IMR-90 (cell line): ENCODE measurements at regions not wholly inside any gene's neighbourhood (a gene's known extent, or its start where the extent isn't known, plus 50 kb on each side); places are given as distances from the start of the nearest gene placed in this dataset.

Source experiments
- ATAC-seq: fragments of 200-7000 bp; cut with Tn5 transposase; 2 replicates; pipeline ENCODE4 v1.9.1; 2020; ENCODE audit warnings: low read depth, mild to moderate bottlenecking, moderate library complexity
- BruUV-seq: library from RNA; stranded (reverse); fragments of 400-500 nt; replicated peaks from 2 replicates; lab custom pipeline; 2021; lab: Mats Ljungman, UMichigan
- CTCF ChIA-PET: fragments of 300-600 bp; formaldehyde crosslinking; extraction: SDS; loops from one replicate; lab custom pipeline; 2021; ENCODE audit warnings: antibody characterized with exemption; lab: Yijun Ruan, JAX
- POLR2A ChIA-PET: fragments of 300-600 bp; sonication (Branson Sonifier 250); formaldehyde crosslinking; loops from one replicate; lab custom pipeline; 2022; ENCODE audit warnings: antibody characterized with exemption; ENCODE audit not compliant: unreplicated experiment; lab: Charles Lee
- DNase-seq: peaks from one replicate; pipeline ENCODE4 v3.0.0; 2013
- H2AFZ ChIP-seq: replicated peaks from 2 replicates; pipeline ENCODE3; 2013; ENCODE audit warnings: low read length, mild to moderate bottlenecking; ENCODE audit not compliant: poor library complexity
- H2AK5ac ChIP-seq: 2 replicates; pipeline ENCODE4 v1.6.1; 2013; ENCODE audit warnings: low read depth, low read length, inconsistent platforms
- H2AK9ac ChIP-seq: replicated peaks from 2 replicates; pipeline ENCODE3; 2013; ENCODE audit warnings: mild to moderate bottlenecking, low read depth, low read length, moderate library complexity; ENCODE audit not compliant: poor library complexity
- H2BK120ac ChIP-seq: 2 replicates; pipeline ENCODE4 v1.6.1; 2013; ENCODE audit warnings: low read depth, low read length, inconsistent platforms
- H2BK15ac ChIP-seq: 3 replicates; pipeline ENCODE4 v1.6.1; 2013; ENCODE audit warnings: low read depth, low read length, inconsistent platforms
- H2BK20ac ChIP-seq: 2 replicates; pipeline ENCODE4 v1.6.1; 2013; ENCODE audit warnings: low read depth, mild to moderate bottlenecking, inconsistent platforms, low read length, moderate library complexity
- H2BK5ac ChIP-seq: 2 replicates; pipeline ENCODE4 v1.6.1; 2013; ENCODE audit warnings: mild to moderate bottlenecking, low read depth, low read length, inconsistent platforms; ENCODE audit not compliant: poor library complexity, severe bottlenecking
- H3K14ac ChIP-seq: replicated peaks from 2 replicates; pipeline ENCODE4 v1.6.1; 2013; ENCODE audit warnings: low read depth, low read length, inconsistent platforms
- H3K18ac ChIP-seq: 2 replicates; pipeline ENCODE4 v1.6.1; 2013; ENCODE audit warnings: low read depth, low read length, control low read depth
- H3K23ac ChIP-seq: 2 replicates; pipeline ENCODE4 v1.6.1; 2013; ENCODE audit warnings: low read depth, low read length, inconsistent platforms
- H3K27ac ChIP-seq: 2 replicates; pipeline ENCODE4 v1.5.1; 2013; ENCODE audit warnings: mild to moderate bottlenecking, control low read depth, low read length; ENCODE audit not compliant: insufficient read depth
- H3K27me3 ChIP-seq: 2 replicates; pipeline ENCODE4 v1.6.1; 2013; ENCODE audit warnings: low read length; ENCODE audit not compliant: control insufficient read depth, insufficient read depth
- H3K36me3 ChIP-seq: 2 replicates; pipeline ENCODE4 v1.6.1; 2013; ENCODE audit warnings: low read length, mixed read lengths; ENCODE audit not compliant: control insufficient read depth, insufficient read depth
- H3K4ac ChIP-seq: 2 replicates; pipeline ENCODE4 v1.6.1; 2013; ENCODE audit warnings: low read depth, low read length, inconsistent platforms
- H3K4me1 ChIP-seq: 2 replicates; pipeline ENCODE4 v1.6.1; 2013; ENCODE audit warnings: low read length, mixed read lengths; ENCODE audit not compliant: control insufficient read depth, insufficient read depth
- H3K4me2 ChIP-seq: 2 replicates; pipeline ENCODE4 v1.6.1; 2013; ENCODE audit warnings: low read depth, mild to moderate bottlenecking, control low read depth, low read length, moderate library complexity
- H3K4me3 ChIP-seq: 2 replicates; pipeline ENCODE4 v1.5.1; 2013; ENCODE audit warnings: low read depth, mild to moderate bottlenecking, control low read depth, low read length, moderate library complexity; ENCODE audit not compliant: insufficient read depth
- H3K56ac ChIP-seq: 2 replicates; pipeline ENCODE4 v1.6.1; 2013; ENCODE audit warnings: low read length, inconsistent platforms; ENCODE audit not compliant: insufficient read depth; ENCODE audit errors: extremely low read depth
- H3K79me1 ChIP-seq, 2 experiments: 2 replicates each; pipeline ENCODE4 v1.6.1; 2013; ENCODE audit warnings: low read length in 2 of 2, inconsistent platforms in 1 of 2, low read depth in 1 of 2
- H3K9ac ChIP-seq: 2 replicates; pipeline ENCODE4 v1.6.1; 2013; ENCODE audit warnings: low read depth, low read length, control low read depth
- H3K9me1 ChIP-seq: 2 replicates; pipeline ENCODE4 v1.6.1; 2013; ENCODE audit warnings: low read length, inconsistent platforms; ENCODE audit not compliant: insufficient read depth
- H3K9me3 ChIP-seq: 2 replicates; pipeline ENCODE4 v1.6.1; 2013; ENCODE audit warnings: low read length; ENCODE audit not compliant: control insufficient read depth, insufficient read depth
- H4K20me1 ChIP-seq: 2 replicates; pipeline ENCODE4 v1.6.1; 2013; ENCODE audit warnings: low read length, inconsistent platforms; ENCODE audit not compliant: insufficient read depth
- H4K5ac ChIP-seq: 2 replicates; pipeline ENCODE4 v1.6.1; 2013; ENCODE audit warnings: mild to moderate bottlenecking, low read depth, low read length, control low read depth
- H4K8ac ChIP-seq, 2 experiments: 2 replicates each; pipeline ENCODE4 v1.6.1; 2013; ENCODE audit warnings: low read depth in 2 of 2, low read length in 2 of 2, control low read depth in 1 of 2, inconsistent platforms in 1 of 2
- H4K91ac ChIP-seq: 2 replicates; pipeline ENCODE4 v1.6.1; 2013; ENCODE audit warnings: low read depth, low read length, inconsistent platforms; ENCODE audit not compliant: insufficient read depth
- CEBPB ChIP-seq: IDR thresholded peaks from 2 replicates; pipeline ENCODE4 v1.6.1; 2012; ENCODE audit warnings: low read depth, low read length, improper control_type of control experiment
- CHD1 ChIP-seq: IDR thresholded peaks from 2 replicates; pipeline ENCODE4 v1.6.1; 2012; ENCODE audit warnings: low read depth, low read length, improper control_type of control experiment
- MAFK ChIP-seq: IDR thresholded peaks from 2 replicates; pipeline ENCODE4 v1.6.1; 2012; ENCODE audit warnings: low read depth, low read length, improper control_type of control experiment
- dilution Hi-C: fragments of 300-500 bp; cut with HindIII; formaldehyde crosslinking; loops from one replicate; pipeline ENCODE4 v1.14.3; 2018; ENCODE audit warnings: low sequenced_read_pairs; ENCODE audit not compliant: unreplicated experiment
- in situ Hi-C: fragments of 300-500 bp; cut with MboI; formaldehyde crosslinking; loops from 3 replicates; pipeline ENCODE4 v1.14.3; 2019; ENCODE audit warnings: low sequenced_read_pairs, inconsistent platforms, mixed read lengths
- intact Hi-C: fragments of 100-400 bp; cut with micrococcal nuclease; formaldehyde crosslinking; loops from 2 replicates; pipeline ENCODE4 v1.10.0; 2022
- TF ChIP-seq, protein P1 (sequence below): fragments of 150-350 bp; IDR thresholded peaks from 2 replicates; pipeline ENCODE4 v1.6.1; 2017; ENCODE audit warnings: mild to moderate bottlenecking, antibody characterized with exemption, low read length, low read depth

DNA sequence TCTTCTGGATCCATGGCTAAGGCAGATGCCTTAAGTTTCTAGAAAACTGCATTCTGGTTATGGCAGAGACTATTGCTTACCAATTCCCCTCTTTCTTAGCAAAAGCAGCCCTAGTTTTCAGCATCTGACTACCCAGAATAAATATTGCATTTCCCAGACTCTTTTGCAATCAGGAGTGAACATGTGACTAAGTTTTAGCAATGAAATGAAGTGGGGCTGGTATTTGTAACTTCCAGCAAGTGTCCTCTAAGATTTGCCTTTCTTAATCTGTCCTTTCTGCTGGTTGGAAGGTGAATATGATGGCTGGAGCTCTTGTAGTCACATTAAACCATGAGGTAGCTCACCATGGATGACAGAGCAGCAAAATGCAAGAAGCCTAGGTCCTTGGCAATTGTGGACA lies 132.9 kb upstream of the PKDCC start:
- Histone ChIP-seq H2BK120ac (no peak overlapping the region), H3K9me3 (peaks cover 2% of the 10 kb centered on the region; the same call in 1 of the 2 replicates), H2AK5ac (no peak overlapping the region), H4K5ac (peak overlapping the region; percentile 50; the same call in 1 of the 2 replicates), H3K23ac (no peak overlapping the region), H3K4me3 (no peak overlapping the region), H4K8ac (no peak overlapping the region), H2BK15ac (no peak overlapping the region), H2BK5ac (no peak overlapping the region), H3K56ac (no peak overlapping the region), H3K9me1 (no peaks in the 10 kb centered on the region), H3K9ac (no peak overlapping the region), H3K79me1 (no peaks in the 10 kb centered on the region), H4K20me1 (no peaks in the 10 kb centered on the region), H3K14ac (no peak overlapping the region), H3K4ac (no peak overlapping the region), H4K91ac (no peak overlapping the region), H2BK20ac (no peak overlapping the region), H3K4me2 (no peak overlapping the region), H3K4me1 (peaks cover 6% of the 10 kb centered on the region), H2AK9ac (no peak overlapping the region), H3K27ac (peak overlapping the region; percentile 78; the same call in 1 of the 2 replicates), H3K18ac (peak overlapping the region; percentile 70; the same call in 1 of the 2 replicates), H3K36me3 (no peaks in the 10 kb centered on the region), H3K27me3 (no peaks in the 10 kb centered on the region), H2AFZ (no peak overlapping the region)
- ChIA-PET POLR2A (interaction anchor here (0.6 kb wide), 1 partner anchor 131 kb away, joined by 4 read pairs; no protein-coding TSS in a partner anchor), CTCF (no interaction called here)
- dilution Hi-C loops (no loop called here), intact Hi-C loops (no loop called here), in situ Hi-C loops (no loop called here)
- no peak for TF ChIP-seq MAFK
- TF ChIP-seq, protein P1, sequence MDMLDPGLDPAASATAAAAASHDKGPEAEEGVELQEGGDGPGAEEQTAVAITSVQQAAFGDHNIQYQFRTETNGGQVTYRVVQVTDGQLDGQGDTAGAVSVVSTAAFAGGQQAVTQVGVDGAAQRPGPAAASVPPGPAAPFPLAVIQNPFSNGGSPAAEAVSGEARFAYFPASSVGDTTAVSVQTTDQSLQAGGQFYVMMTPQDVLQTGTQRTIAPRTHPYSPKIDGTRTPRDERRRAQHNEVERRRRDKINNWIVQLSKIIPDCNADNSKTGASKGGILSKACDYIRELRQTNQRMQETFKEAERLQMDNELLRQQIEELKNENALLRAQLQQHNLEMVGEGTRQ: peak; percentile 72
- TF ChIP-seq CEBPB: peak; percentile 83
- TF ChIP-seq CHD1: no peak
- BruUV-seq: no TSS peak
- peak; percentile 35 for DNase-seq
- ATAC-seq: no peak; the same call in 1 of the 2 replicates
